ENCODE measurements at regions not wholly inside any gene's neighbourhood (a gene's known extent, or its start where the extent isn't known, plus 50 kb on each side); places are given as distances from the start of the nearest gene placed in this dataset.
"Not testable (repeated sequence)": the region's sequence is repeated elsewhere in the genome, so short reads cannot be mapped to it uniquely, and the experiment has no call there.

- not testable (repeated sequence) for H3K27ac ChIP-seq (ENCODE audit: low read length); H3K4me3 ChIP-seq (ENCODE audit: low read length); H3K27me3 ChIP-seq (ENCODE audit: insufficient read depth, low read length); H3K4me1 ChIP-seq (ENCODE audit: insufficient read depth, low read length); H3K36me3 ChIP-seq (ENCODE audit: insufficient read depth, low read depth, low read length); H3K9ac ChIP-seq (ENCODE audit: low read depth, low read length)
- H3K9me3 ChIP-seq (ENCODE audit: insufficient read depth, low read depth, low read length), result peaks cover 20% of the 10 kb centered on the region; the same call in 1 of the 2 replicates
Observed at GRCh38 chr10:93127642-93128215, 54.0 kb downstream of the CYP26A1 start.

- Histone ChIP-seq H3K36me3 (ENCODE audit: insufficient read depth, low read depth, low read length) (no peaks in the 10 kb centered on the region), H3K4me1 (ENCODE audit: insufficient read depth, low read length) (no peaks in the 10 kb centered on the region), H3K9ac (ENCODE audit: low read depth, low read length) (no peak overlapping the region), H3K4me3 (ENCODE audit: low read length) (no peak overlapping the region), H3K27ac (ENCODE audit: low read length) (no peak overlapping the region), H3K9me3 (ENCODE audit: insufficient read depth, low read depth, low read length) (peaks cover 7% of the 10 kb centered on the region; the same call in 1 of the 2 replicates), H3K27me3 (ENCODE audit: insufficient read depth, low read length) (no peaks in the 10 kb centered on the region)
Observed at GRCh38 chr10:93131986-93132385, 58.3 kb downstream of the CYP26A1 start.

GRCh38 chr10:93138113-93138870, 64.6 kb downstream of the CYP26A1 start:
- H3K36me3 ChIP-seq (ENCODE audit: insufficient read depth, low read depth, low read length), result no peaks in the 10 kb centered on the region
- no peak overlapping the region for H3K9ac ChIP-seq (ENCODE audit: low read depth, low read length)
- H3K4me3 ChIP-seq (ENCODE audit: low read length), result no peak overlapping the region
- no peaks in the 10 kb centered on the region for H3K27me3 ChIP-seq (ENCODE audit: insufficient read depth, low read length)
- H3K4me1 ChIP-seq (ENCODE audit: insufficient read depth, low read length), result no peaks in the 10 kb centered on the region
- no peaks in the 10 kb centered on the region for H3K9me3 ChIP-seq (ENCODE audit: insufficient read depth, low read depth, low read length)
- no peak overlapping the region for H3K27ac ChIP-seq (ENCODE audit: low read length)

GRCh38 chr10:93139059-93139655, 65.5 kb downstream of the CYP26A1 start:
- Histone ChIP-seq H3K4me3 (ENCODE audit: low read length) (no peak overlapping the region), H3K9me3 (ENCODE audit: insufficient read depth, low read depth, low read length) (no peaks in the 10 kb centered on the region), H3K4me1 (ENCODE audit: insufficient read depth, low read length) (no peaks in the 10 kb centered on the region), H3K27ac (ENCODE audit: low read length) (no peak overlapping the region), H3K9ac (ENCODE audit: low read depth, low read length) (no peak overlapping the region), H3K27me3 (ENCODE audit: insufficient read depth, low read length) (no peaks in the 10 kb centered on the region), H3K36me3 (ENCODE audit: insufficient read depth, low read depth, low read length) (no peaks in the 10 kb centered on the region)

- no peak overlapping the region for H3K4me3 ChIP-seq (ENCODE audit: low read length)
- peaks cover 7% of the 10 kb centered on the region; the same call in 1 of the 2 replicates for H3K4me1 ChIP-seq (ENCODE audit: insufficient read depth, low read length)
- H3K9me3 ChIP-seq (ENCODE audit: insufficient read depth, low read depth, low read length), result no peaks in the 10 kb centered on the region
- no peaks in the 10 kb centered on the region for H3K27me3 ChIP-seq (ENCODE audit: insufficient read depth, low read length)
- no peak overlapping the region for H3K9ac ChIP-seq (ENCODE audit: low read depth, low read length)
- no peak overlapping the region for H3K27ac ChIP-seq (ENCODE audit: low read length)
- no peaks in the 10 kb centered on the region for H3K36me3 ChIP-seq (ENCODE audit: insufficient read depth, low read depth, low read length)
Observed at GRCh38 chr10:93142534-93142933, 68.8 kb downstream of the CYP26A1 start.

GRCh38 chr10:93143281-93143680, 69.6 kb downstream of the CYP26A1 start:
- Histone ChIP-seq H3K27me3 (ENCODE audit: insufficient read depth, low read length) (no peaks in the 10 kb centered on the region), H3K9ac (ENCODE audit: low read depth, low read length) (no peak overlapping the region), H3K36me3 (ENCODE audit: insufficient read depth, low read depth, low read length) (no peaks in the 10 kb centered on the region), H3K4me3 (ENCODE audit: low read length) (no peak overlapping the region), H3K9me3 (ENCODE audit: insufficient read depth, low read depth, low read length) (no peaks in the 10 kb centered on the region), H3K27ac (ENCODE audit: low read length) (no peak overlapping the region), H3K4me1 (ENCODE audit: insufficient read depth, low read length) (peaks cover 10% of the 10 kb centered on the region; the same call in 1 of the 2 replicates)

- Histone ChIP-seq H3K27me3 (ENCODE audit: insufficient read depth, low read length) (no peaks in the 10 kb centered on the region), H3K9me3 (ENCODE audit: insufficient read depth, low read depth, low read length) (0 out of 2 replicates have a peak, but pooled peaks cover 3% of the 10 kb centered on the region), H3K27ac (ENCODE audit: low read length) (no peak overlapping the region), H3K9ac (ENCODE audit: low read depth, low read length) (no peak overlapping the region), H3K4me3 (ENCODE audit: low read length) (no peak overlapping the region), H3K4me1 (ENCODE audit: insufficient read depth, low read length) (peaks cover 10% of the 10 kb centered on the region; the same call in 1 of the 2 replicates), H3K36me3 (ENCODE audit: insufficient read depth, low read depth, low read length) (no peaks in the 10 kb centered on the region)
Observed at GRCh38 chr10:93146336-93146735, 72.6 kb downstream of the CYP26A1 start.

GRCh38 chr10:93147281-93147680, 73.6 kb downstream of the CYP26A1 start:
- Histone ChIP-seq H3K9ac (ENCODE audit: low read depth, low read length) (no peak overlapping the region), H3K27ac (ENCODE audit: low read length) (no peak overlapping the region), H3K4me3 (ENCODE audit: low read length) (no peak overlapping the region), H3K9me3 (ENCODE audit: insufficient read depth, low read depth, low read length) (0 out of 2 replicates have a peak, but pooled peaks cover 3% of the 10 kb centered on the region), H3K36me3 (ENCODE audit: insufficient read depth, low read depth, low read length) (no peaks in the 10 kb centered on the region), H3K27me3 (ENCODE audit: insufficient read depth, low read length) (no peaks in the 10 kb centered on the region), H3K4me1 (ENCODE audit: insufficient read depth, low read length) (peaks cover 10% of the 10 kb centered on the region; the same call in 1 of the 2 replicates)

- H3K27ac ChIP-seq (ENCODE audit: low read length), result no peak overlapping the region
- H3K4me3 ChIP-seq (ENCODE audit: low read length), result no peak overlapping the region
- H3K36me3 ChIP-seq (ENCODE audit: insufficient read depth, low read depth, low read length), result no peaks in the 10 kb centered on the region
- H3K4me1 ChIP-seq (ENCODE audit: insufficient read depth, low read length), result peaks cover 10% of the 10 kb centered on the region; the same call in 1 of the 2 replicates
- H3K27me3 ChIP-seq (ENCODE audit: insufficient read depth, low read length), result no peaks in the 10 kb centered on the region
- H3K9me3 ChIP-seq (ENCODE audit: insufficient read depth, low read depth, low read length), result peaks cover 7% of the 10 kb centered on the region
- H3K9ac ChIP-seq (ENCODE audit: low read depth, low read length), result no peak overlapping the region
Observed at GRCh38 chr10:93148476-93148875, 74.8 kb downstream of the CYP26A1 start.

- Histone ChIP-seq H3K9me3 (ENCODE audit: insufficient read depth, low read depth, low read length) (peaks cover 12% of the 10 kb centered on the region), H3K4me1 (ENCODE audit: insufficient read depth, low read length) (peaks cover 10% of the 10 kb centered on the region; the same call in 1 of the 2 replicates), H3K4me3 (ENCODE audit: low read length) (no peak overlapping the region), H3K9ac (ENCODE audit: low read depth, low read length) (no peak overlapping the region), H3K27ac (ENCODE audit: low read length) (no peak overlapping the region), H3K27me3 (ENCODE audit: insufficient read depth, low read length) (no peaks in the 10 kb centered on the region), H3K36me3 (ENCODE audit: insufficient read depth, low read depth, low read length) (no peaks in the 10 kb centered on the region)
Observed at GRCh38 chr10:93149761-93150160, 76.1 kb downstream of the CYP26A1 start.

GRCh38 chr10:93150289-93150688, 76.6 kb downstream of the CYP26A1 start:
- Histone ChIP-seq H3K4me3 (ENCODE audit: low read length) (no peak overlapping the region), H3K9me3 (ENCODE audit: insufficient read depth, low read depth, low read length) (peaks cover 16% of the 10 kb centered on the region), H3K4me1 (ENCODE audit: insufficient read depth, low read length) (peaks cover 10% of the 10 kb centered on the region; the same call in 1 of the 2 replicates), H3K27ac (ENCODE audit: low read length) (no peak overlapping the region), H3K27me3 (ENCODE audit: insufficient read depth, low read length) (no peaks in the 10 kb centered on the region), H3K36me3 (ENCODE audit: insufficient read depth, low read depth, low read length) (no peaks in the 10 kb centered on the region), H3K9ac (ENCODE audit: low read depth, low read length) (no peak overlapping the region)

Data from iPS-20b (cell line).